AG04449 (cell line): ENCODE measurements at regions not wholly inside any gene's neighbourhood (a gene's known extent, or its start where the extent isn't known, plus 50 kb on each side); places are given as distances from the start of the nearest gene placed in this dataset.

ENCODE experiments used
- CTCF ChIA-PET: fragments of 350-600 bp; formaldehyde crosslinking; extraction: SDS; loops from one replicate; lab custom pipeline; 2021; ENCODE audit warnings: antibody characterized with exemption; lab: Yijun Ruan, JAX
- POLR2A ChIA-PET: fragments of 400-600, 350-600 bp; formaldehyde crosslinking; extraction: SDS; loops from one replicate; lab custom pipeline; 2020; ENCODE audit warnings: antibody characterized with exemption, inconsistent platforms; lab: Yijun Ruan, JAX
- DNase-seq: peaks from one replicate; pipeline ENCODE4 v3.0.0-alpha.2; 2010; ENCODE audit warnings: low read depth, low spot score
- H3K4me3 ChIP-seq: 2 replicates; pipeline ENCODE4 v1.5.1; 2011; ENCODE audit warnings: low read depth, mild to moderate bottlenecking, control low read depth, low read length
- CTCF ChIP-seq: IDR thresholded peaks from one replicate; pipeline ENCODE4 v1.5.1; 2011; ENCODE audit warnings: mild to moderate bottlenecking, moderate library complexity, low read length, control low read depth, inconsistent platforms; ENCODE audit not compliant: insufficient read depth; ENCODE audit errors: missing control alignments

- no peak for TF ChIP-seq CTCF
- DNase-seq = no peak
- no peak overlapping the region for H3K4me3 ChIP-seq
- ChIA-PET POLR2A (no interaction called here), CTCF (no interaction called here)
Observed at GRCh38 chr13:89891416-89891815, 1456.1 kb upstream of the MIR17HG start.

- TF ChIP-seq CTCF = no peak
- CTCF ChIA-PET = no interaction called here
- POLR2A ChIA-PET = no interaction called here
- DNase-seq = no peak
- H3K4me3 ChIP-seq = no peak overlapping the region
Observed at GRCh38 chr13:89897681-89898080, 1449.8 kb upstream of the MIR17HG start.

GRCh38 chr13:89899302-89900103, 1448.0 kb upstream of the MIR17HG start:
- no peak for TF ChIP-seq CTCF
- H3K4me3 ChIP-seq = no peak overlapping the region
- ChIA-PET POLR2A (no interaction called here), CTCF (no interaction called here)
- no peak for DNase-seq

- no peak for DNase-seq
- POLR2A ChIA-PET = no interaction called here
- CTCF ChIA-PET = no interaction called here
- TF ChIP-seq CTCF = no peak
- H3K4me3 ChIP-seq = no peak overlapping the region
Observed at GRCh38 chr13:89900104-89900765, 1447.3 kb upstream of the MIR17HG start.

- ChIA-PET POLR2A (no interaction called here), CTCF (no interaction called here)
- H3K4me3 ChIP-seq = no peak overlapping the region
- no peak for TF ChIP-seq CTCF
- DNase-seq = no peak
Observed at GRCh38 chr13:89902223-89902622, 1445.3 kb upstream of the MIR17HG start.

- POLR2A ChIA-PET = no interaction called here
- no peak for TF ChIP-seq CTCF
- CTCF ChIA-PET = no interaction called here
- H3K4me3 ChIP-seq = no peak overlapping the region
- DNase-seq = no peak
Observed at GRCh38 chr13:89903115-89903514, 1444.4 kb upstream of the MIR17HG start.
